Stimulated activated CD4-positive, alpha-beta T cell treated with anti-CD3 and anti-CD28 coated beads, Interleukin-12 subunit alpha, Interleukin-12 subunit beta, amount 100 ng/mL, for 48 hours (primary cell): ENCODE measurements at regions not wholly inside any gene's neighbourhood (a gene's known extent, or its start where the extent isn't known, plus 50 kb on each side); places are given as distances from the start of the nearest gene placed in this dataset.

Experiments used
- DNase-seq, 3 donors: peaks; one replicate each; pipeline ENCODE4 v3.0.0-alpha.2; 2020; ENCODE audit warnings: low read depth in 2 of 3, low spot score in 1 of 3

DNA sequence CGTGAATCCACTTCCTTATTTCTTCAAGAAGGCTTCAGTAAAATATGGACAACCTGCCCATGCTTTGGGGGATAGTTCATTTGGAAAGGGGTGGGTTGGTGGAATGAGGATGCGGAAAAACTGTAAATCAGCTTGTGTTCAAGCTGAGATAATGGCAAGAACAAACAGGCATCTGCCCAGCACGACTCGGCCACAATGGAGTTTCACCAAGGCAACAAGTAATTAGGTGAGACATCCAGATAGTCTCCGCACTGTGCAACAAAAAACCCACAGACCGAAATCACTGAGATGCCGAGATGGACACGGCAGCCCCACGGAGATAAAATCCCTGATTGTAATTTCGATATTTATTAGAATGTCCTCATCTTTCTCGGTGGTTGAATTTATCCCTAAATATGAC is 455.2 kb downstream of the AJAP1 start:
- DNase-seq = no peak

DNA sequence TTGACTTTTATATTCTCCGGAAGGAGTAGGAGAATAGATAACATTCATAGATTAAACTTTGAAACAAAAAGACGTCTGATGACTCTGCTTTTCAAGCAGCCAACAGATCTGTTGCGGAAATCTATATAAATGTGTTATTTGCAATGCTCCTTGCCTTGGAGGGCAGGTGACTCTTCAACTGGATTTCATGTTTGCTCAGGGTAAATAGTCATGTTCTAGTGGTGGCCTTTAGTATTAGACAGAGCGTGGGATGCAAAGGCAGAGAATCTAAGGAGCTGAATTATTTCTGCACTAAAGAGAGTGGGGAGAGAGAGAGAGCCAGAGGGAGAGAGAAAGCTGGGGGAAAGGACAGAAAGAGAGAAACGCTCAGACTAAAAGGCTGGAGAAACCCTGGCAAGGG is 454.3 kb downstream of the AJAP1 start:
- DNase-seq = no peak

DNA sequence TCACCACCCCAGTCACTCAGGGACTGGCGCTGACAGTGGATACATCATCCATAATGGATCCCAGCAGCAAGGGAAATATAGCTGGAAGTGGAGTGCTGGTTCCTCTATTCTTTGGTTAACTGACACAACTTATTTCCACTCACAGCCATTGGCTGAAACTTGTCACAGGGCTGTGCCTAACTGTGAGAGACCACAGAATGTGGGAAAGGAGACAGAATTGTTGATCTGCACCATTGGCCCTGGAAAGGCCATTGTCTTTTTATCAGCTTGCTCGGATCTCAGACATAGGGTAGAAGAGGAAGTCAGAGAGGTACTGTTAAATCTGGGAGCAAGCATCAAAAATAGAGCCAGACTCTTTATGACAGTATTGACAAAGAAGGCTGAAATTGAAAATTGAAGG is 451.3 kb downstream of the AJAP1 start:
- DNase-seq = no peak

DNA sequence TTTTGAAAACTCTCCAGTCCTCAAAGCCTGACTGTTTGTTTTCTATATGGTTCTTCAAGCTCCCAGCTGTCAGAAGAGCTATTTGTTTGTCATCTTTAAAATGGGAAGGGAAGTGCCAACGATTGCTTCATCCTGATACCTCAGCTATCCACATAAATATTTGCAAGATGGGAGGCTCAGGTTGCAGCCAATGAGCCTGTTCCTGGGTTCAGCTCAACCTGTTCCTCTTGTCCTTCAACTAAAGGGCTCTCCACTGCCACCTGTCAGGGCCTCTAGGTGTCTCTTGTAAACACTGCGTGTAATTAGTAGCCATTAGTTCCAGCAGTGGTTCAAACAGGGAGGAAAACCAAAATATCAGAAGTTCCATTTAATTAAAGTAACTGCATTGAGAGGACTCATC is 445.1 kb downstream of the AJAP1 start:
- DNase-seq = no peak

DNA sequence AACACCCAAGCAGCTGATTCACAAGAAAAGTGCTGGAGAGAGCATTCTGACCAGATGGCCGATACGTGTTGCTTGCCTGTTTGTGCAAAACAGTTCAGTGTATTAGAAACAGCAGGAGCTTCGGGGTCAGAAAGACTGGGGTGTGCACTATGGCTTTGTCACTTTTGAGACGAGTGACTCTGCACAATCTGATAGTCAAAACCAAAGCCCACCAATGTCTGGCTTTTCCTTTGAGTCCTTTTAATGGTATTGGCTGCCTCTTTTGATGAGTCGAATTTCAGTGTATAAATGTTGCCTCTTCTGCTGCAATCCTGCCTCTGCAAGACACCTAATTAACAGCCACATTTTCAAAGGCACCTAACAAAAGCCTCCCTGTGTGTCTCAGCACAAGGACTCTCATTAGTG is 444.6 kb downstream of the AJAP1 start:
- DNase-seq = no peak

DNA sequence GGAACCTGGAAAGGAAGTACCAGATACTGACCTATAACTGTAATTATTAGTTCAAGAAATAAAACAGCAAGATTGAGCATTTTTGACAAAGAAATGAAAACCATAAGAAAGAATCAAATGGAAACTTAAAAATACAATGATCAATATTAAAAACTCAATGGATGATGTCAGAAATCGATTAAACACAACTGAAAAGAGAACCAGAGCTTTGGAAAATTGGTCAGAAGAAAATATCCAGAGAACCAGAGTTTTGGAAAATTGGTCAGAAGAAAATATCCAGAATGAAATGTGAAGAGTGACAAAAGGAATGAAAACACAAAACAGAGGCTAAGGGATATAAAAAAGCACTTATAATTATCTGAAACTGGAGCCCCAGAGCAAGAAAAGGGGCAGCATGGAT is 438.6 kb downstream of the AJAP1 start:
- DNase-seq = no peak

DNA sequence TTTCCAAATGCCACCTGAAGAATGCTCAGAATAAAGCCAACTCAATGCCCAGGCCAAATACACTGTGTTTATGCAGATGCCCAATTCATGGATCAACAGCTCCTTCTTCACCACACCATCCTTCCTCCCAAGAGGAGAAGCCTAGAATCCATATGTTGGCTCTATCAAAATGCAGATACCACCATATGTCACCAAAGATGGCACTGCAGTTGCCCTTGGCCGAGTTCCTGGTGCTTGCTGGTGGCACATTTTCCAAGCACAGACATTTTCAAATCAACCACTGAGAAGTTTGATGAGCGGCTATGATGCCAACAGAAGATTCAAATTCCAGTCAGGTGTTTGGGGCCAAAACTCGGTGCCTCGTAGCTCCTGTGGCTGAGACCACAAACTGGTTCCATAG is 430.3 kb downstream of the AJAP1 start:
- no peak for DNase-seq

DNA sequence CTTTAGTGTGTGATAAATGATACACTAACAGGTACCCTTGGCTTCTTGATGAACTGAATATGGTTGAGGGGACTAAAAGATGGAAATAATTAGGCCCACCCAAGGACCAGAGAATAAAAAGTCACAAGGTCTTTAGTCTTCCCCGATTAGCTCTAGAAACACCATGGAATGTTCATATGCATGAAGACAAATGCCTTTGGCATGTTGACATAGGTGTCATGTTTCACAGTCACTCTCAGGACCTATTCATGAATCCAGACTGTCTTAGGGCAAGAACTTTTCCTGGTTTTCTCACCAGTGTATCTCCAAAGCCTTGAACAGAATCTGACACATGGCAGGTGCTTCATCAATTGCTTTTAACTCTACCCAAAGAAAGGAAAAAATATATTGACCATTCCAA is 412.8 kb downstream of the AJAP1 start:
- DNase-seq = no peak

DNA sequence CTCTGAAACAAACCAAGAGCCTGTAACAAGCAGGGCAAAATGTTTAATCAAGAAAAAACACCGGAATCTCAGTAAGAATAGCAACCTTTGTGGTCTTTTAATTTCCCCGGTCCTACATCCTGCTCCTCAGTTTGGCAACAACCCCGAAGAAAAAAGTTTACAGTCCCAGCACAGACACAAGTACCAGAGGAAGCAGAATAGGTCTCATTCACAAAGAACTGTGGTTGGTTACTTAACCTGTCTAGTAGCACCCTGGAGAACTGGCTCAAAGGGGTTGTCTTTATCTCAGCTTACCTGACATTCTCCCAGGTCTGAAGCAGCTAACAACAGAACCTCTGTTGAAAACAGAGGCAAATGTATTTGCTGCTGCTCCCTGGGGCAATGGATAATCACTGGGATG is 399.3 kb downstream of the AJAP1 start:
- no peak for DNase-seq

DNA sequence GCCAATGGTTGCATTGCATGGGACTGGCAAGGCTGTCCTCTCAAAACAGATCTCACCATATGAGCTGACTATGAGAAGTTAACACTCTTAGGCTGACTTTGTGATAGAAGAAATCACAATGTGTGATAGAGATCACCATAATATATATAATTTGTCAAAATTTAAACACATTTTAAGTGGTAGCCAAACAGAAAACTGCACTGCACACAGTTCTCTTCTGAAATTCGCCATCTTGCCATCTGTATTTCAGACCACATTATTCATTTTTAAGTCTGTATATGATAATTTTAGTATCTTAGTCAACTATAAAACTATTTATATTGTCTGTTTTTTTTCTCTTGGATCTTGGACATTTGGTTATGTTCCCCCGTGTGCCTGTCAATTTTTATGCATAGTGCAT is 374.7 kb downstream of the AJAP1 start:
- DNase-seq = no peak

DNA sequence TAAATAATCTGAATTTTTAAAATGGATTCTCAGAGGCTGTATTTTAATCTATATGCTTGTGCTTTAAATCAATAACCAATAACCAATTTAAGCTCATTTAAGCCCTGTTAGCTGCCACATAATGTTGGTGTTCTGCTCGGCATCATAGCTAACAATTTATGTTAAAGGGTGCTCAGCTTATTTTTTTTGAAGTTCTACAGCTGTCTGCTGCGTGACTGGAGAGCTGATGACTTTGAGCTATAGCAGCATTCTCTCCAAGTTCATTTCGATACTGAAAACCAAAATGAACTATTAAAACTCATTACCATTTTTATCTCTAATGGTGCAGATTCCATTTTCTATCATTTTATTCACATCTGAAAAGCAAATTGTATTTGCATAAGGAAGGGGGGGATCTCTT is 357.8 kb downstream of the AJAP1 start:
- DNase-seq = no peak

DNA sequence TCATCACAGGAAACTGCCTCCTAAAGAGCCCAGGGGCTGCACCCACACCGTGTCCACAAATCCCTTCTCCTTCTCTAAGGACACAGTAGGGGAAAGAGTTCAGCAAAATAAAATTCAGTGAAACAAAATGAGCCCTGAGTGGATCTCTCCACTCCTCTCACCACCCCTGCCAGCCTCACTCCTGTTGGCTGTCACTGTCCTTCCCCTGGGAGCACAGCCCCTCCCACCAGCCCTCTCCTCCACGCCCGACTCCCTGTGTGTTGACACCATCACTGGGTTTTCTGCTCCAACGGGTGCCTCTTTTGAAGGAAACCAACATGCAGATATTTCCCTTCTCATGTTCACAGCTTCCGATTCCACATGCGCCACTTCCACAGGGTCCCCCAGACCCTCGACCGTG is 356.2 kb downstream of the AJAP1 start:
- DNase-seq = no peak

DNA sequence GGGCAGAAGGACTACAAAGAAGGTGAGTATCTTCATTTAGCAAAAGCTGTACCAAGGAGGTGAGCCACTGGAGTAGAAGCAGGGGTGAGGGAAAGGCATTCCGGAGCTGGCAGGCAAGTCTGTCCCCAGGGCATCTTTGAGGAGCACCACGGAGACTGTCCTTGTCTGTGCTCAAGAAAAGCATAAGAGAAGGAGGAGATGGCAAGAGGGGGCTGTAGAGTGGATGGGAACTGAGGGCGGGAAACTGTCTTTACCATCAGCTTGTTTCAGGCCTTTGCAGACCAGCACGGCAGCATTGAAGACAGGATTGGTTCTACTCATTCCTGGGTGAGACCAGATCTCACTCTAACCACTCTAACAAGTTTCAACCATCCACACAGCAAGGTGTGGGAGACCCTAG is 355.8 kb downstream of the AJAP1 start:
- DNase-seq = no peak

DNA sequence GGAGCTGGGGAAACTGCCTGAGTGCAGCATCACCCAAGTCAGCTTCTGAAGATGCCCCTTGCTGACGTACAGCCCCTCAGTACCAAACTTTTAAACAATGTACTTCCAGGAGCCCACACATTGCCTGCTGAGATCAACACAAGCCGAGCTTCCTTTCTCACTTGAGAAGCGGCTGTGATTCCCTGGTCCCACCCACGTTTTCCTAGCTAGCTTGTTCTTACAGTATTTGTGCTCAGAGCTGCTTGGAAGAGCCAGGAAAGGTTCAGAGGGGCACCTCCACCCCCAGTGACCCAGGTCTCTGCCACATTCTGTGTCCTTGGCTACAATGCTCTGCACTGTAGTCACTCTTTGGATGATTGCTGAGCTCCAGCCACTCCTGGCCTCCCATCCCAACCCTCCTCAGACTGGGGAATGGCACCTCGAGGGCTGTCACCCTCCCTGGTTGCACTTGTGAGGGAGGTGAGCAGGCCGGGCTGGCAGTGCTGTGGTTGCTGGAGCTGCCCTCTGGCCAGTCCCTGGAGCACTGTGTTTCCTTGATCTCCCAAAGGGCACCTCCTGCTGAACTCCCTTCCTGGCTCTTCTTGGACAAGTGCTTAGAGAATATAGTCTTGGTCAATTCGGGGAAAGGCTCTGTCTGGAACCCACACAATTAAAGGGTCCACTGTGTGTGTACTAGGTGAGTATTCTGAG is 355.1 kb downstream of the AJAP1 start:
- no peak for DNase-seq

DNA sequence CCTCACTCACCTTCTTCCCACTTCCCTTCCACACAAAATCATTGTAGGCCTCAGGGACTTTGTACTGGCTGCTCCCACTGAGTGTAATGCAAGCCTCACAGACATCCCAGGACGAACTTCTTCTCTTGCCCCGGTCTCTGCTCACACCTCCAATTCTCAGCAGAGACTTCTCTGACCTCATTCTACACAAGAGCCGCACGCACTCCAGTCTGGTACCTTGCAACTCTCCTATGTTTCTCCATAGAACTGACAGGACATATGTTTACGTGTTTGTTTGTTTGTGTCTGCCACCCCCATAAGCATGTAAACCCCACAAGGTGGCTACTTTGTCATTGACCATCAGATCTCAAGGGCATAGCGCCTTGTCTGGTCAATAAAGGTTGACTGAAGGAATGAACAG is 350.8 kb downstream of the AJAP1 start:
- DNase-seq = no peak

DNA sequence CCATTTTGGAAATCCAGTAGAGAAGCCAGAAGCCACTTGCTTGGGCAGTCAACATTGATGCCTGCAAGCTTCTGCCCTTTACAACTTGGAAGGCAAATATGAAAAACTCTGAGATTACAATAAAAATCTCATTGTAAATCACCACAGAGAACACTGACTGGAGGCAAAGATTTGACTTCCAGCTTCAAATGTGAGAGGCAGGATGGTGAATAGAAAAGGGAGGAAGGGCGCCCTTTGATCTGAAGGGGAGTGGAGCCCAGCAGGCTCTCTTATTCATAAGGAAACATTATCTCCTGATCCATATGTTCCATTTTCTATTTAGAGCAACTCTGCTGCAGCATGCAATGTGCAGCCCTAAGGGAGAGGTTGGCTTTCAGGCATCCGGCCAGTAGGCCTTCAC is 348.3 kb downstream of the AJAP1 start:
- no peak for DNase-seq

DNA sequence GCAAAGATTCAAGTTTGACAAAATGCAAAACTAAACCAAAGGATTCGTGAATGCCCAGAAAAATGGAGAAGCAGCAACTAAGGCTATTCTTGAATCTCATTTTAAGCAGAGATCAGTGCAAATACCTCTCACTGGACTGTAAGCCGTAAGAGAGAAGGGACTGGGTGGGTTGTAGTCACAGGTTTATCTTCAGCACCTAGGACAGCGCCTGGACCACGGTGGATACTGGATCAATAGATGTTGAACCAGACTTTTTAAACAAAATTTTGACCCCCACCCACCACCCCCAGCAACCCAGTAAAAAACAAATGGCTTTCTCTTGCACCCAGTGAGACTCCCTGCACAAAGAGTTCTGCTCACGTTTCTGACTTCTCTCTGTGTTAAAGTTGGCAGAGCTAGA is 347.1 kb downstream of the AJAP1 start:
- DNase-seq = peak in 1 of 3 donors; percentile 2

DNA sequence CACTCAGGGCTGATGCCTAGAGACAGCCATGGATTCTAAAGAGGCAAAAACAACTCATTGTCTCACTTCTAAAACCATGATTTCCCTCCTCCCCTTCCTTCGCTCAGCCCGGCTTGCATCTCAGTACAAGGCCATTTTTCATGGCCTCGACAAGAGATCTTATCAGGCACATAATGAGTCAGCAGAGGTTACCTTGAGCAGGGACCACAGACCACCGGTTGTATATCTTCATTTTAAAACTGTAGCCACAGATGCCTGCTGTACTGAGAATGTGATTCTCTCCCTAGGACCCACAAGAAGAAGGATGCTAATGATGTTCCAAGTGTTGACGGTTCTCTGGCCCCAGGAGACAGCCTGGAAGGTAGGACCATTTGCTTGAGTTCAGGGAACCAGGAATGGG is 331.9 kb downstream of the AJAP1 start:
- DNase-seq = no peak

DNA sequence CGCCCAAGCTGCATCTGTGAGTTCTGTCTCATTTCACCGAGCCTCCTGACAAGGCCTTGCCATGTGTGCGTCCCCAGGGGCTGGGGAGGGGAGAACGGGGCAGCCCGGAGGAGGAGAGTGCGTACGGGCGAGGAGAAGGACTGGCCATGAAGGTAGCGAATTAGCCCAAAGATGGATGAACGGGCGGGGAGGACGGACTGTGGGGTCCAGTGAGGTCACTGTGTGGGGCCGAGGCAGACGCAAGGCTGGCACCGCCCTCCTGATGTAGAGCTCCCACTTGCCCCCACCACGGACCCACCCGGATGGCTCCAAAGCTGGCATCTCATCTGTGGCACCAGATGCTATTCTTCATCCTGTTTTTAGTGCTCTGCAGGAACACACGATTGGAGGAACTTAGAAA is 330.4 kb downstream of the AJAP1 start:
- no peak for DNase-seq

DNA sequence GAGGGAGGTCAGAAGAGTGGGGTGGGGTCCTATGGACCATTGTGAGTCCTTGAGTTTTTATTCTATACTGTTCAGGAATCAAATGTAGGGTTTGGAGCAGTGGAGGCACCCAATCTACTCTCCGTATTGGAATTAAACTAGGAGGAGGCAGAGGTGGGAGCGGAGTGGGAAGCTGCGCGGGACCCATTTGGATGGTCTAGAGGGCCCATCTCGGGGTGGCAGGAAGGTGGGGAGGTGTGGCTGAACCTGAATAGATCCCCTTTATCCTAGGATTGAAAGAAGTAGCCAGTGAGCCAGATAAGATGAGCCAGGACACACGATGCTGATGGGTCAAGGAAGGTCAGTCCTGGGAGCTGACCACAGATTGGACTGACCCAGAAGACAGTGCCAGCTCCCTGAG is 325.8 kb downstream of the AJAP1 start:
- no peak for DNase-seq

DNA sequence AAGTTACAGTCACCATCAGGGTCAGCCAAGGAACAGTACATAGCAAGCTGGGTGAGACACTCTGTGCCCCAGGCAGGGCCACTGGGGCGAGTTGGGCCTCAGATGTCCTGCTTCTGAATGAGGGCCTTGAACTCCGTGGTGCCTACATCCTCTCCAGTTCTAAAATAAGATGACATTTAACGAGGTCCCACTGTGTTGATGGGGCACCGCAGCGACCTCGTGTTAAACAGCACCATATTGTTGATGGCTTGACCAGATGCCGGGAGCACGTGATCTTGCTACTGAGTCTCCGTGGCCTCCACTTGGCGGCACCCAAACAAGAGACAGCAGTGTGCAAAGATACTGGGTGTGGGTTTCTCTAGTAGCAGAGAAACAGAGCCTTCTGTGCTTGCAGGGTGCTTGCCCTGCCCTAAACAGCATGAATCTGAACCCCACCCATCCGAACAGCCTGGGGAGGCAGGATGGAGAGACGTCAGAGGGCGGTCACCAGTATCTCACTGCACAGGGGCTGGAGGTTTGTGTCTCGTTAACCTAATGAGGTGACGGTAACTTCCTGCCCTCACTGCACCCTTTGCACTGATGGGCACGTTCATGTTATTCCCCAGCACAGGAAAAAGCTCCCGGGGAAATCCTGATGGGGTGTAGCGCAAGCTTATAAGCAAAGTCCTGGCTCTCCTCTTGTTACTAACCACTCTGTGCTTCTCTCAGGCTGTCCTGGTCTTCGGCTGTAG is 324.4 kb downstream of the AJAP1 start:
- no peak for DNase-seq

DNA sequence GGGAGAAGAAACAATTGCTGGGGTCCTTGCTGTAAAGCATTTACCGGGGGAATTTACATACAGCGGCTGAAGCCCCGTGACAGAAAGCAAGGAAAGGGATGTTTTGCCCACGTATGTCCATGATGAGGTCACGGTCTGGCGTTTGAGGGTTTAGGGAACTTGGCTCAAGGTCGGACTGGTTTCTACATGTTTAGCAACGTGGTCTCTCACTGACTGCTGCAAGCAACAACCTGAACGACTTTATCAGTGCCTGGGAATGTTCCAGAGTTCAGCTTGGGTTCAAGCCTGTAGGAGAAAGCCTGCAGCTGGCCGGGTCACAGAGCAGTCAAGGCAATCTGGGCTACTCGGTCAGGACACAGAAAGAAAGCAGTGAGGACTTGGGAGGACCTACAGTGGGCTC is 323.3 kb downstream of the AJAP1 start:
- no peak for DNase-seq

DNA sequence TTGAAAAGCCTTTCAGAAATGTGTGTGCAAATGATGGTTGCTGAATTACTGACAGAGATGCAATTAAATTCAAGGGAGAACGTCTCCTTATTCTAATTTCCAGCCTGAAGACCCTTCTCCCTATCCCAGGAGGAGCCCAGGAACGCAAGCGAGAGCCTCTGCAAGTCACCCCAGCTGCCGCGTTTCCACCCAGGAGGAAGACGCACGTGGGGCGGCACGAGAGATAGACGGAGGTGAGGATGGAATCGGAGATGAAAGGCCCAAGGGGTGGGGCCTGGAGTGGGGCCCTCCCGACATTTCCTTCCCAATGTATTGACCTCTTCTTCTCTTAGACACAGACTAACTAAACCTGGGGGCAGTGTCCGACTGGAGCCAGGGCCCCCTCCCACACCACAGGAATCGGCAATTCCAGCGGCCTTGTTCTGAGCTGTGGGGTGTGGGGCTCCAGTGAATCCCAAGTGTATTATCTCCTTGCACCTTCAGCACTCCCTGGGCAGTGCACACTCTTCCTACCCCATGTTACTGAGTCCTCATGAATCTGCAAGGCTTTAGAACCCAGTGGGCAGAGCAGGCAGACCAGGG is 322.5 kb downstream of the AJAP1 start:
- no peak for DNase-seq
